ENCODE measurements at regions not wholly inside any gene's neighbourhood (a gene's known extent, or its start where the extent isn't known, plus 50 kb on each side); places are given as distances from the start of the nearest gene placed in this dataset.
A peak's percentile ranks its signal among the peaks of the same experiment; 100 is the strongest.

- peak; percentile 42 to 72 for DNase-seq
- no peak for TF ChIP-seq CTCF (IDR thresholded peaks at IDR 0.05)
- intact Hi-C loops (cut with DNase I), result no loop called here
- Histone ChIP-seq H3K4me1 (no peaks in the 10 kb centered on the region), H3K36me3 (ENCODE audit: insufficient read depth in 1 of 2, low read depth in 1 of 2) (no peaks in the 10 kb centered on the region), H3K27me3 (ENCODE audit: insufficient read depth in 3 of 3, low read length in 2 of 3) (peaks cover 0 to 3% (median 0%) of the 10 kb centered on the region in 3 donors), H3K4me3 (no peak overlapping the region), H3K9me3 (no peaks in the 10 kb centered on the region), H3K27ac (no peak overlapping the region)
- ATAC-seq, result peak in 3 of 4 donors; percentile 37 to 71 (median 40)
- WGBS, 3 donors, result 67 to 73% (median 68%) methylated on average over 6 of the region's 6 CpGs
Measured at GRCh38 chr20:51237278-51237677, 214.4 kb upstream of the KCNG1 start.

GRCh38 chr20:51236421-51236820 is 213.5 kb upstream of the KCNG1 start:
- intact Hi-C loops (cut with DNase I), result no loop called here
- 84 to 95% (median 93%) methylated on average over 2 of the region's 2 CpGs for WGBS, 3 donors
- ATAC-seq (no peak), DNase-seq (no peak)
- Histone ChIP-seq H3K36me3 (ENCODE audit: insufficient read depth in 1 of 2, low read depth in 1 of 2) (no peaks in the 10 kb centered on the region), H3K27me3 (ENCODE audit: insufficient read depth in 3 of 3, low read length in 2 of 3) (peaks cover 0 to 3% (median 0%) of the 10 kb centered on the region in 3 donors), H3K4me1 (no peaks in the 10 kb centered on the region), H3K27ac (no peak overlapping the region), H3K9me3 (no peaks in the 10 kb centered on the region), H3K4me3 (no peak overlapping the region)
- no peak for TF ChIP-seq CTCF (IDR thresholded peaks at IDR 0.05)

DNA sequence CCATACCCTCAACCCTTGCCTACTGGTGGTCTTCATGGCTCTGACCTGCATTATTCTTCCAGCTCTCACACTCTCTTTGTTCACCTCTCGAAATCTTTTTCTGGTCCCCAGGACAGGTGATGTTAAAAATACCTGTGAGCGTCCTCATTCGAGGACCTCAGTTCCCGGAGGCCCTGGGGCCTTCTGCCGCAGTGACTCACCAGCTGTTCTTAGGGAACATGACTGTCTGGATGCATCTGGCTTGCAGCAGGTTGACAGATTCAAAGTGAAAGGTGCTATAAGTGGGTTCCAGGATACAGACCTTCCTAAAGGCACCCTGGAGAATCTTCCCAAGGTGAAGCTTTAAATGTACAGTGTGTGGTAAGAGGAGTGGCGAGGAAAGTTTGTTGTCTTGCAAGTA is 210.4 kb upstream of the KCNG1 start:
- Histone ChIP-seq H3K27ac (no peak overlapping the region), H3K36me3 (ENCODE audit: insufficient read depth in 1 of 2, low read depth in 1 of 2) (no peaks in the 10 kb centered on the region), H3K4me3 (no peak overlapping the region), H3K4me1 (no peaks in the 10 kb centered on the region), H3K9me3 (no peaks in the 10 kb centered on the region), H3K27me3 (ENCODE audit: insufficient read depth in 3 of 3, low read length in 2 of 3) (peaks cover 0 to 3% (median 0%) of the 10 kb centered on the region in 3 donors)
- ATAC-seq (no peak), DNase-seq (no peak)
- 78 to 85% (median 83%) methylated on average over 6 of the region's 6 CpGs for WGBS, 3 donors
- intact Hi-C loops (cut with DNase I), result no loop called here
- TF ChIP-seq CTCF (IDR thresholded peaks at IDR 0.05), result no peak

GRCh38 chr20:51230727-51231126 is 207.8 kb upstream of the KCNG1 start:
- no peak for TF ChIP-seq CTCF (IDR thresholded peaks at IDR 0.05)
- no peaks in the 10 kb centered on the region for H3K9me3 ChIP-seq
- WGBS, 3 donors, result 61 to 65% (median 62%) methylated on average over 11 of the region's 11 CpGs
- peaks cover 0 to 6% (median 0%) of the 10 kb centered on the region in 3 donors for H3K27me3 ChIP-seq (ENCODE audit: insufficient read depth in 3 of 3, low read length in 2 of 3)
- no peaks in the 10 kb centered on the region for H3K4me1 ChIP-seq
- DNase-seq (no peak), ATAC-seq (no peak)
- no peaks in the 10 kb centered on the region for H3K36me3 ChIP-seq (ENCODE audit: insufficient read depth in 1 of 2, low read depth in 1 of 2)
- no peak overlapping the region for H3K4me3 ChIP-seq
- no peak overlapping the region for H3K27ac ChIP-seq
- intact Hi-C loops (cut with DNase I), result no loop called here

DNA sequence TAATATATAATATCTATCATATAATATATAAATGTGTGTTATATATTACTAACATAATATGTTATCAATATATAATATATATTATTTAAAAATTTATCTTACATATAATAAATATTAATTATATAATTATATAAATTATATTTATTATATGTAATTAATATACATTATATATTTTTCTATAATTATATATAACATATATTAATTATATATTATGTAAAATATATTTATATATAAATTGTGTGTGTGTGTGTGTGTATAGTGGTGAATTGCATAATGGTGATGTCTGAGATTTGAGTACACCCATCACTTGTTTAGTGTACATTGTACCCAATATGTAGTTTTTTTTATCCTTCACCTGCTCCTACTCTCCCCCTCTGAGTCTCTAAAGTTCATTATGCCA is 205.9 kb upstream of the KCNG1 start:
- H3K4me1 ChIP-seq, result no peaks in the 10 kb centered on the region
- H3K9me3 ChIP-seq, result no peaks in the 10 kb centered on the region
- no peaks in the 10 kb centered on the region for H3K36me3 ChIP-seq (ENCODE audit: insufficient read depth in 1 of 2, low read depth in 1 of 2)
- TF ChIP-seq CTCF (IDR thresholded peaks at IDR 0.05), result no peak
- H3K4me3 ChIP-seq, result no peak overlapping the region
- no peak overlapping the region for H3K27ac ChIP-seq
- intact Hi-C loops (cut with DNase I), result no loop called here
- peaks cover 0 to 6% (median under 1%) of the 10 kb centered on the region in 3 donors for H3K27me3 ChIP-seq (ENCODE audit: insufficient read depth in 3 of 3, low read length in 2 of 3)
- DNase-seq, result no peak
- no peak for ATAC-seq
